ENCODE measurements at regions not wholly inside any gene's neighbourhood (a gene's known extent, or its start where the extent isn't known, plus 50 kb on each side); places are given as distances from the start of the nearest gene placed in this dataset.

GRCh38 chr4:189341881-189342280 lies 598.8 kb upstream of the FRG1 start:
- no peak for DNase-seq (ENCODE audit: extremely low spot score, unreplicated experiment)
- Mint-ChIP-seq H3K9me3 (ENCODE audit: unreplicated experiment) (peaks cover 52% of the 10 kb centered on the region), H3K36me3 (ENCODE audit: unreplicated experiment) (peaks cover 2% of the 10 kb centered on the region), H3K27me3 (ENCODE audit: unreplicated experiment) (no peaks in the 10 kb centered on the region), H3K4me1 (ENCODE audit: unreplicated experiment) (no peaks in the 10 kb centered on the region), H3K27ac (ENCODE audit: unreplicated experiment) (no peak overlapping the region), H3K4me3 (ENCODE audit: unreplicated experiment) (no peak overlapping the region)
- TF ChIP-seq CTCF (IDR thresholded peaks at IDR 0.05): no peak

- H3K4me1 Mint-ChIP-seq (ENCODE audit: unreplicated experiment): no peaks in the 10 kb centered on the region
- no peak for DNase-seq (ENCODE audit: extremely low spot score, unreplicated experiment)
- no peak overlapping the region for H3K4me3 Mint-ChIP-seq (ENCODE audit: unreplicated experiment)
- no peaks in the 10 kb centered on the region for H3K36me3 Mint-ChIP-seq (ENCODE audit: unreplicated experiment)
- no peak overlapping the region for H3K27ac Mint-ChIP-seq (ENCODE audit: unreplicated experiment)
- H3K27me3 Mint-ChIP-seq (ENCODE audit: unreplicated experiment): no peaks in the 10 kb centered on the region
- peaks cover 27% of the 10 kb centered on the region for H3K9me3 Mint-ChIP-seq (ENCODE audit: unreplicated experiment)
- no peak for TF ChIP-seq CTCF (IDR thresholded peaks at IDR 0.05)
Measured at GRCh38 chr4:189355590-189355989, 585.1 kb upstream of the FRG1 start.

- no peaks in the 10 kb centered on the region for H3K4me1 Mint-ChIP-seq (ENCODE audit: unreplicated experiment)
- no peak for TF ChIP-seq CTCF (IDR thresholded peaks at IDR 0.05)
- no peaks in the 10 kb centered on the region for H3K27me3 Mint-ChIP-seq (ENCODE audit: unreplicated experiment)
- peaks cover 33% of the 10 kb centered on the region for H3K9me3 Mint-ChIP-seq (ENCODE audit: unreplicated experiment)
- H3K4me3 Mint-ChIP-seq (ENCODE audit: unreplicated experiment): no peak overlapping the region
- no peak for DNase-seq (ENCODE audit: extremely low spot score, unreplicated experiment)
- no peak overlapping the region for H3K27ac Mint-ChIP-seq (ENCODE audit: unreplicated experiment)
- H3K36me3 Mint-ChIP-seq (ENCODE audit: unreplicated experiment): no peaks in the 10 kb centered on the region
Measured at GRCh38 chr4:189362364-189362763, 578.3 kb upstream of the FRG1 start.

GRCh38 chr4:189364032-189364449 lies 576.6 kb upstream of the FRG1 start:
- Mint-ChIP-seq H3K27ac (ENCODE audit: unreplicated experiment) (no peak overlapping the region), H3K9me3 (ENCODE audit: unreplicated experiment) (peaks cover 43% of the 10 kb centered on the region), H3K4me1 (ENCODE audit: unreplicated experiment) (no peaks in the 10 kb centered on the region), H3K27me3 (ENCODE audit: unreplicated experiment) (no peaks in the 10 kb centered on the region), H3K36me3 (ENCODE audit: unreplicated experiment) (no peaks in the 10 kb centered on the region), H3K4me3 (ENCODE audit: unreplicated experiment) (no peak overlapping the region)
- no peak for TF ChIP-seq CTCF (IDR thresholded peaks at IDR 0.05)
- no peak for DNase-seq (ENCODE audit: extremely low spot score, unreplicated experiment)

GRCh38 chr4:189365451-189365850 lies 575.2 kb upstream of the FRG1 start:
- no peaks in the 10 kb centered on the region for H3K36me3 Mint-ChIP-seq (ENCODE audit: unreplicated experiment)
- H3K27me3 Mint-ChIP-seq (ENCODE audit: unreplicated experiment): no peaks in the 10 kb centered on the region
- DNase-seq (ENCODE audit: extremely low spot score, unreplicated experiment): no peak
- H3K4me3 Mint-ChIP-seq (ENCODE audit: unreplicated experiment): no peak overlapping the region
- TF ChIP-seq CTCF (IDR thresholded peaks at IDR 0.05): no peak
- no peaks in the 10 kb centered on the region for H3K4me1 Mint-ChIP-seq (ENCODE audit: unreplicated experiment)
- no peak overlapping the region for H3K27ac Mint-ChIP-seq (ENCODE audit: unreplicated experiment)
- H3K9me3 Mint-ChIP-seq (ENCODE audit: unreplicated experiment): peaks cover 33% of the 10 kb centered on the region

All from osteocyte (in vitro differentiated cells).